GM12874 (cell line): ENCODE measurements at regions not wholly inside any gene's neighbourhood (a gene's known extent, or its start where the extent isn't known, plus 50 kb on each side); places are given as distances from the start of the nearest gene placed in this dataset.

Source experiments
- CTCF ChIP-seq: IDR thresholded peaks from 2 replicates; pipeline ENCODE4 v1.5.1; 2011; ENCODE audit warnings: low read depth, mild to moderate bottlenecking, control low read depth, low read length, moderate library complexity; ENCODE audit not compliant: insufficient read depth

GRCh38 chr2:129479892-129480291 lies 499.6 kb upstream of the RAB6C start:
- TF ChIP-seq CTCF = no peak

- no peak for TF ChIP-seq CTCF
These were observed 498.7 kb upstream of the RAB6C start for GRCh38 chr2:129480790-129481189.

- TF ChIP-seq CTCF = no peak
These were observed 497.9 kb upstream of the RAB6C start for GRCh38 chr2:129481306-129482219.

- no peak for TF ChIP-seq CTCF
These were observed 496.8 kb upstream of the RAB6C start for GRCh38 chr2:129482626-129483025.

- no peak for TF ChIP-seq CTCF
These were observed 496.1 kb upstream of the RAB6C start for GRCh38 chr2:129483366-129483765.

- TF ChIP-seq CTCF = no peak
These were observed 494.2 kb upstream of the RAB6C start for GRCh38 chr2:129484999-129485897.

- no peak for TF ChIP-seq CTCF
These were observed 491.1 kb upstream of the RAB6C start for GRCh38 chr2:129488376-129488775.
